H9 (cell line): ENCODE measurements at regions not wholly inside any gene's neighbourhood (a gene's known extent, or its start where the extent isn't known, plus 50 kb on each side); places are given as distances from the start of the nearest gene placed in this dataset.

Source experiments
- DNase-seq: peaks from one replicate; pipeline ENCODE4 v3.0.0-alpha.2; 2017
- H2AFZ ChIP-seq: one replicate; pipeline ENCODE4 v1.6.1; 2013; ENCODE audit warnings: mild to moderate bottlenecking, low read length, control low read depth, moderate library complexity
- H2AK5ac ChIP-seq: 2 replicates; pipeline ENCODE4 v1.6.1; 2013; ENCODE audit warnings: low read length, control low read depth, mixed read lengths; ENCODE audit not compliant: insufficient read length
- H2BK120ac ChIP-seq: one replicate; pipeline ENCODE4 v1.6.1; 2013; ENCODE audit warnings: low read depth, mild to moderate bottlenecking, low read length, control low read depth, inconsistent platforms; ENCODE audit not compliant: poor library complexity, severe bottlenecking
- H2BK12ac ChIP-seq: 2 replicates; pipeline ENCODE4 v1.6.1; 2013; ENCODE audit warnings: low read length, control low read depth, mixed read lengths, low read depth; ENCODE audit not compliant: insufficient read length
- H2BK15ac ChIP-seq: 2 replicates; pipeline ENCODE4 v1.6.1; 2013; ENCODE audit warnings: low read depth, low read length, control low read depth
- H2BK20ac ChIP-seq: one replicate; pipeline ENCODE4 v1.6.1; 2013; ENCODE audit warnings: low read depth, mild to moderate bottlenecking, low read length, control low read depth, inconsistent platforms; ENCODE audit not compliant: poor library complexity, severe bottlenecking
- H2BK5ac ChIP-seq: 2 replicates; pipeline ENCODE4 v1.6.1; 2013; ENCODE audit warnings: low read length, control low read depth, mixed read lengths; ENCODE audit not compliant: insufficient read length
- H3K14ac ChIP-seq: 2 replicates; pipeline ENCODE4 v1.6.1; 2013; ENCODE audit warnings: low read length, control low read depth; ENCODE audit not compliant: insufficient read depth
- H3K18ac ChIP-seq: 2 replicates; pipeline ENCODE4 v1.6.1; 2013; ENCODE audit warnings: low read depth, mild to moderate bottlenecking, mixed read lengths, low read length, control low read depth; ENCODE audit not compliant: insufficient read length
- H3K23ac ChIP-seq: 2 replicates; pipeline ENCODE4 v1.6.1; 2013; ENCODE audit warnings: low read length, control low read depth, mixed read lengths, low read depth; ENCODE audit not compliant: insufficient read length
- H3K23me2 ChIP-seq: 2 replicates; pipeline ENCODE4 v1.6.1; 2013; ENCODE audit warnings: low read depth, mild to moderate bottlenecking, mixed read lengths, low read length, control low read depth; ENCODE audit not compliant: insufficient read length, poor library complexity, severe bottlenecking
- H3K27ac ChIP-seq: 2 replicates; pipeline ENCODE4 v1.5.1; 2013; ENCODE audit warnings: low read length, control low read depth, mixed read lengths, low read depth; ENCODE audit not compliant: insufficient read length
- H3K27me3 ChIP-seq: 2 replicates; pipeline ENCODE4 v1.6.1; 2013; ENCODE audit warnings: low read length, control low read depth, inconsistent platforms; ENCODE audit not compliant: insufficient read depth
- H3K4ac ChIP-seq: 2 replicates; pipeline ENCODE4 v1.6.1; 2013; ENCODE audit warnings: low read depth, mild to moderate bottlenecking, control low read depth, inconsistent platforms, low read length, moderate library complexity
- H3K4me1 ChIP-seq: 2 replicates; pipeline ENCODE4 v1.6.1; 2013; ENCODE audit warnings: low read length, control low read depth, inconsistent platforms; ENCODE audit not compliant: insufficient read depth
- H3K4me2 ChIP-seq: 2 replicates; pipeline ENCODE4 v1.6.1; 2013; ENCODE audit warnings: low read length, control low read depth, mixed read lengths; ENCODE audit not compliant: insufficient read length, insufficient read depth
- H3K56ac ChIP-seq: 2 replicates; pipeline ENCODE4 v1.6.1; 2013; ENCODE audit warnings: low read depth, mild to moderate bottlenecking, mixed read lengths, low read length, control low read depth; ENCODE audit not compliant: insufficient read length
- H3K79me1 ChIP-seq: 2 replicates; pipeline ENCODE4 v1.6.1; 2013; ENCODE audit warnings: low read depth, mild to moderate bottlenecking, moderate library complexity, low read length, control low read depth, inconsistent platforms; ENCODE audit not compliant: insufficient read depth, poor library complexity, severe bottlenecking
- H3K79me2 ChIP-seq: 2 replicates; pipeline ENCODE4 v1.6.1; 2013; ENCODE audit warnings: low read length, control low read depth, inconsistent platforms; ENCODE audit not compliant: insufficient read depth
- H3K9ac ChIP-seq: 2 replicates; pipeline ENCODE4 v1.6.1; 2013; ENCODE audit warnings: low read length, control low read depth, mixed read lengths; ENCODE audit not compliant: insufficient read length; ENCODE audit errors: extremely low read depth
- H3K9me3 ChIP-seq: one replicate; pipeline ENCODE4 v1.6.1; 2013; ENCODE audit warnings: low read depth, low read length, inconsistent platforms; ENCODE audit not compliant: control insufficient read depth
- H3T11ph ChIP-seq: one replicate; pipeline ENCODE4 v1.6.1; 2013; ENCODE audit warnings: mild to moderate bottlenecking, low read length, control low read depth, inconsistent platforms
- H4K20me1 ChIP-seq: one replicate; pipeline ENCODE4 v1.6.1; 2013; ENCODE audit not compliant: control insufficient read depth, insufficient read length, insufficient read depth
- H4K5ac ChIP-seq: 2 replicates; pipeline ENCODE4 v1.6.1; 2013; ENCODE audit warnings: low read depth, mild to moderate bottlenecking, mixed read lengths, low read length, control low read depth; ENCODE audit not compliant: insufficient read length
- H4K8ac ChIP-seq: replicated peaks from 2 replicates; pipeline ENCODE4 v1.6.1; 2013; ENCODE audit warnings: low read length, control low read depth, mixed read lengths, low read depth; ENCODE audit not compliant: insufficient read length
- H4K91ac ChIP-seq: 2 replicates; pipeline ENCODE4 v1.6.1; 2013; ENCODE audit warnings: low read depth, mild to moderate bottlenecking, moderate library complexity, mixed read lengths, low read length, control low read depth; ENCODE audit not compliant: insufficient read length
- H3K27ac Mint-ChIP-seq, 3 experiments: 2 replicates in 2 of 3; 3 replicates in 1 of 3; pipeline ENCODE4 v1.8.0; 2020 to 2021; ENCODE audit warnings: mixed read lengths in 3 of 3, mild to moderate bottlenecking in 1 of 3, moderate library complexity in 1 of 3
- H3K27me3 Mint-ChIP-seq: 2 replicates; pipeline ENCODE4 v1.8.0; 2021; ENCODE audit warnings: low read depth, mild to moderate bottlenecking, moderate library complexity, mixed read lengths
- H3K36me3 Mint-ChIP-seq, 3 experiments: 2 replicates in 2 of 3; 3 replicates in 1 of 3; pipeline ENCODE4 v1.8.0; 2020 to 2021; ENCODE audit warnings: low read depth in 3 of 3, mixed read lengths in 3 of 3; ENCODE audit not compliant: insufficient read depth in 1 of 3
- H3K4me1 Mint-ChIP-seq, 2 experiments: 2 replicates each; pipeline ENCODE4 v1.8.0; 2020; ENCODE audit warnings: mixed read lengths in 2 of 2
- H3K4me3 Mint-ChIP-seq, 2 experiments: 2 replicates in 1 of 2; 3 replicates in 1 of 2; pipeline ENCODE4 v1.8.0; 2020 to 2021; ENCODE audit warnings: mild to moderate bottlenecking in 2 of 2, mixed read lengths in 2 of 2, moderate library complexity in 1 of 2
- H3K9me3 Mint-ChIP-seq, 2 experiments: 2 replicates in 1 of 2; 3 replicates in 1 of 2; pipeline ENCODE4 v1.8.0; 2020; ENCODE audit warnings: mild to moderate bottlenecking in 2 of 2, mixed read lengths in 2 of 2, moderate library complexity in 1 of 2
- CTCF ChIP-seq: fragments of 200-600 bp; sonication (generic); conservative IDR thresholded peaks from 3 replicates; pipeline ENCODE4 v1.8.0; 2021; ENCODE audit warnings: antibody characterized with exemption, mild to moderate bottlenecking
- WGBS: extraction: QIAGEN DNeasy Blood & Tissue Kit; methylation state at CpG from one replicate; pipeline ENCODE4 v1.1.7; 2013; ENCODE audit warnings: missing lambda C conversion rate, low lambda C conversion rate, mixed read lengths; ENCODE audit not compliant: insufficient read length; ENCODE audit errors: extremely low coverage; 5-methylcytosine and 5-hydroxymethylcytosine counted together

GRCh38 chr15:62348623-62349022, 183.5 kb upstream of the C2CD4B start:
- Histone ChIP-seq H3K23ac (no peak overlapping the region), H3K27ac (no peak overlapping the region), H2AFZ (no peak overlapping the region), H2AK5ac (no peak overlapping the region), H3K4me1 (no peaks in the 10 kb centered on the region), H3K79me2 (no peaks in the 10 kb centered on the region), H3K4me2 (no peak overlapping the region), H4K5ac (no peak overlapping the region), H3K18ac (no peak overlapping the region), H3K27me3 (no peaks in the 10 kb centered on the region), H4K20me1 (no peaks in the 10 kb centered on the region), H2BK20ac (no peak overlapping the region), H4K91ac (no peak overlapping the region), H3K56ac (no peak overlapping the region), H3K23me2 (no peaks in the 10 kb centered on the region), H3K9me3 (no peaks in the 10 kb centered on the region), H3K4ac (no peak overlapping the region), H3K79me1 (no peaks in the 10 kb centered on the region), H4K8ac (no peak overlapping the region), H3K9ac (no peak overlapping the region), H2BK15ac (no peak overlapping the region), H2BK120ac (no peak overlapping the region), H2BK5ac (no peak overlapping the region), H3K14ac (no peak overlapping the region), H2BK12ac (no peak overlapping the region), H3T11ph (no peak overlapping the region)
- WGBS, result no CpG with 5 or more reads among the region's 3 CpGs
- Mint-ChIP-seq H3K27ac (no peak overlapping the region), H3K9me3 (no peaks in the 10 kb centered on the region), H3K36me3 (0 out of 7 replicates have a peak, but pooled peaks cover 0 to 2% (median 0%) of the 10 kb centered on the region in 3 experiments), H3K4me1 (peaks cover 8 to 13% of the 10 kb centered on the region in 2 experiments), H3K27me3 (peaks cover 3% of the 10 kb centered on the region; the same call in 1 of the 2 replicates), H3K4me3 (no peak overlapping the region)
- TF ChIP-seq CTCF, result no peak
- no peak for DNase-seq
